HUES6 (cell line): ENCODE measurements at regions not wholly inside any gene's neighbourhood (a gene's known extent, or its start where the extent isn't known, plus 50 kb on each side); places are given as distances from the start of the nearest gene placed in this dataset.

ENCODE experiments used
- H3K27ac ChIP-seq: 2 replicates; pipeline ENCODE4 v1.7.0; 2013; ENCODE audit warnings: low read depth, mild to moderate bottlenecking, low read length, inconsistent platforms
- H3K27me3 ChIP-seq: 2 replicates; pipeline ENCODE4 v1.6.1; 2013; ENCODE audit warnings: low read length; ENCODE audit not compliant: control insufficient read depth, insufficient read depth
- H3K36me3 ChIP-seq: 2 replicates; pipeline ENCODE4 v1.6.1; 2013; ENCODE audit warnings: low read length; ENCODE audit not compliant: control insufficient read depth, insufficient read depth
- H3K4me1 ChIP-seq: 2 replicates; pipeline ENCODE4 v1.6.1; 2013; ENCODE audit warnings: low read length; ENCODE audit not compliant: control insufficient read depth, insufficient read depth
- H3K4me3 ChIP-seq: 2 replicates; pipeline ENCODE4 v1.5.1; 2013; ENCODE audit warnings: low read depth, low read length
- H3K9ac ChIP-seq: one replicate; pipeline ENCODE4 v1.6.1; 2013; ENCODE audit warnings: mild to moderate bottlenecking, low read length
- H3K9me3 ChIP-seq: 2 replicates; pipeline ENCODE4 v1.6.1; 2013; ENCODE audit warnings: low read depth, low read length; ENCODE audit not compliant: control insufficient read depth, insufficient read depth

DNA sequence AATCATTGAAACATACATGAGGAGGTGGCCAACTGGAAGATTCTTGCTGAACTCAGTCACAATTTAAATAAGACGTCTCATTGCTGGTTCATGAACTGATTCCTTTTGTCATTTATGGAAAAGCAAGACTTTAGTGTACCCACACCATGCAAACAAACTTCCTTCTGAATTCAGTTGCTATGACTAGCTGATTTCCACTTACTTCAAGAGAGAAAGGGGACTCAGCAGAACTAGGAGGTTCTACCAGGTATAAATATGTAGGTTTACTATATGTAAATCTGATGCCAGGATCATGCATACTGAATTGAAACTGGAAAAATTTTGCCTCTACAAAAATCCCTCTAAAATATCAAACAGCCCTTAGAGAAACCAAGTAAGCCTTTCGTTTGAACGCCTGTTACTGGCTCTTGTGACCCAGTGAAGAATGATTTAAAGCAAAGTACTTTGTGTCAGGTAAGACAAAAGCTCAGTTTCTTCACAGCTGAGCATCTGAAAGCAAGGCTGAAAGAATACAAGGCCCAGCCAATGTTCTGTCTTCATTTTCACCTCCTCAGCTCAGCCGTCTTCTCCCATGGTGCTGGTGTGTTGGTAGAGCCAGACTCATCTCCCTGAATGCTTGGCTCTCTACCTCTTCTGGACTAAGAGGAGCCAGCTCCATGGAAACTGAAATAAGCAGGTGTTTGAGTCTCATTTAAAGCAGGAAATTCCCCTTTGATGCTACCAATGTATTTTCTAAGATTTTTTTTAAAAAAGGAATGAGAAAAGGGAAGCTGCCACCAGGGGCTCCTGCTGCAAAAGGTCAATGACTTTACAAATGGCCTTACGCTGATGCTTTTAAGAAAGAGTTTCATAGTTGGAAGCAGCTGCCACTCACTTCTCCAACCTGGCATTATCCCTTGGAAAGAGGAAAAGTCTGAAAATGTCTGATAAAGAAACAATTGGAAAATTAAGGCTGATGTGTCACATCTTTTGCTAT is 301.6 kb downstream of the EFHB start:
- H3K9me3 ChIP-seq = no peaks in the 10 kb centered on the region
- H3K27ac ChIP-seq = no peak overlapping the region
- no peak overlapping the region for H3K9ac ChIP-seq
- H3K4me3 ChIP-seq = no peak overlapping the region
- peaks cover 3% of the 10 kb centered on the region; the same call in 1 of the 2 replicates for H3K4me1 ChIP-seq
- H3K36me3 ChIP-seq = no peaks in the 10 kb centered on the region
- H3K27me3 ChIP-seq = no peaks in the 10 kb centered on the region

DNA sequence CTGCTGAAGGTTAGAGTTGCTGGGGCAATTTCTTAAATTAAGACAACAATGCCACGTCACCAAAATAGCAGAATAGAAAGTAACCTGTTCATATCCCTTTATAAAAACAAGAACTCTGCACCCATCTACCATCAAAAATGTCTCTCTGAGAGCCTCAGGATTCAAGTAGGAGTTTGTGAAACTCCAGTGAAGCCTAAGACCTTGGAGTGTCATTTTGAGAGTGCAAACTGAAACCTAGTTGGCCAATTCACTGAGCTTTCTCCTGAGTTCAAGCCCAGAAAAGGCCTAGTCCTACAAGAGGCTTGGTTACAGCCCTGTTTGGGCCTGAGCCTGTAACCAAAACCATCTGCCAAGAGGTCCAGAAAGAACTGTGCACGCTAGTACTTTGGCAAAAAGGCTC is 335.1 kb downstream of the EFHB start:
- Histone ChIP-seq H3K27me3 (no peaks in the 10 kb centered on the region), H3K36me3 (no peaks in the 10 kb centered on the region), H3K4me3 (no peak overlapping the region), H3K9ac (no peak overlapping the region), H3K9me3 (no peaks in the 10 kb centered on the region), H3K4me1 (no peaks in the 10 kb centered on the region), H3K27ac (no peak overlapping the region)

DNA sequence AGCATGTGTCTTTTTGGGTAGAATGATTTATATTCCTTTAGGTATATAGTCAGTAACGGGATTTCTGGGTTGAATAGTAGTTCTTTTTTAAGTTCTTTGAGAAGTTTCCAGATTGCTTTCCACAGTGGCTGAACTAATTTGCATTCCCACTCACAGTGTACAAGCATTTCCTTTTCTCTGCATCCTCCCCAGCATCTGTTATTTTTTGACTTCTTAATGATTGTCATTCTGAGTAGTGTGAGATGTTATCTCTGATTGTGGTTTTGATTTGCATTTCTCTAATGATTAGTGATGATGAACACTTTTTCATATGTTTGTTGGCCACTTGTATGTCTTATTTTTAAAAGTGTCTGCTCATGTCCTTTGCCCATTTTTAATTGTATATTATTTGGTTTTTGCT is 337.6 kb downstream of the EFHB start:
- no peaks in the 10 kb centered on the region for H3K27me3 ChIP-seq
- no peak overlapping the region for H3K27ac ChIP-seq
- H3K9me3 ChIP-seq = no peaks in the 10 kb centered on the region
- no peak overlapping the region for H3K4me3 ChIP-seq
- no peaks in the 10 kb centered on the region for H3K36me3 ChIP-seq
- H3K9ac ChIP-seq = no peak overlapping the region
- no peaks in the 10 kb centered on the region for H3K4me1 ChIP-seq

DNA sequence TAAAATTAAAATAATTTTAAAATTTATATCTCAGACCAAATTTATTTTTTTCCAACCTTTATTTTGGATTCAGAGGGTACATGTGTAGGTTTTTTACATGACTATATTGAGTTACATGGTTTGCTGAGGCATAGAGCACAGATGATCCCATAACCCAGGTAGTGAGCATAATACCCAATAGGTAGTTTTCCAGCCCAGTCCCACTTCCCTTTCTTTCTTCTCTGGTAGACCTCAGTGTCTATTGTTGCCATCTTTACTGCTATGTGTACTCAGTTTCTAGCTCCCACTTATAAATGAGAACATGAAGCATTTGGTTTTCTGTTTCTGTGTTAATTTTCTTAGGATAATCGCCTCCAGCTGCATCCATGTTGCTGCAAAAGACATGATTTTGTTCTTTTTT is 338.1 kb downstream of the EFHB start:
- H3K9me3 ChIP-seq = no peaks in the 10 kb centered on the region
- no peaks in the 10 kb centered on the region for H3K4me1 ChIP-seq
- H3K9ac ChIP-seq = no peak overlapping the region
- H3K27ac ChIP-seq = no peak overlapping the region
- no peak overlapping the region for H3K4me3 ChIP-seq
- no peaks in the 10 kb centered on the region for H3K27me3 ChIP-seq
- H3K36me3 ChIP-seq = no peaks in the 10 kb centered on the region
